IMR-90 (cell line): ENCODE measurements at regions not wholly inside any gene's neighbourhood (a gene's known extent, or its start where the extent isn't known, plus 50 kb on each side); places are given as distances from the start of the nearest gene placed in this dataset.

ENCODE experiments used
- BHLHE40 ChIP-seq: fragments of 150-350 bp; IDR thresholded peaks from 2 replicates; pipeline ENCODE4 v1.6.1; 2016; ENCODE audit warnings: mild to moderate bottlenecking, low read depth, low read length
- CEBPB ChIP-seq: IDR thresholded peaks from 2 replicates; pipeline ENCODE4 v1.6.1; 2012; ENCODE audit warnings: low read depth, low read length, improper control_type of control experiment
- CHD1 ChIP-seq: IDR thresholded peaks from 2 replicates; pipeline ENCODE4 v1.6.1; 2012; ENCODE audit warnings: low read depth, low read length, improper control_type of control experiment
- FOS ChIP-seq: fragments of 150-350 bp; IDR thresholded peaks from 2 replicates; pipeline ENCODE4 v1.6.1; 2016; ENCODE audit warnings: low read depth, low read length
- MAFK ChIP-seq: IDR thresholded peaks from 2 replicates; pipeline ENCODE4 v1.6.1; 2012; ENCODE audit warnings: low read depth, low read length, improper control_type of control experiment
- MXI1 ChIP-seq: IDR thresholded peaks from 2 replicates; pipeline ENCODE4 v1.6.1; 2012; ENCODE audit warnings: low read depth, mild to moderate bottlenecking, low read length, moderate library complexity, borderline replicate concordance
- POLR2A ChIP-seq: IDR thresholded peaks from 2 replicates; pipeline ENCODE4 v1.6.1; 2012; ENCODE audit warnings: mild to moderate bottlenecking, low read depth, low read length
- RAD21 ChIP-seq: IDR thresholded peaks from 2 replicates; pipeline ENCODE4 v1.6.1; 2012; ENCODE audit warnings: low read length, improper control_type of control experiment
- RCOR1 ChIP-seq: IDR thresholded peaks from 2 replicates; pipeline ENCODE4 v1.6.1; 2012; ENCODE audit warnings: mild to moderate bottlenecking, low read length, improper control_type of control experiment; ENCODE audit not compliant: insufficient replicate concordance
- RFX5 ChIP-seq: IDR thresholded peaks from 2 replicates; pipeline ENCODE4 v1.8.0; 2012; ENCODE audit warnings: low read depth, mild to moderate bottlenecking, low read length, moderate library complexity
- SMC3 ChIP-seq: fragments of 150-350 bp; IDR thresholded peaks from 2 replicates; pipeline ENCODE4 v1.6.1; 2016; ENCODE audit warnings: low read depth, mild to moderate bottlenecking, antibody characterized with exemption, low read length, moderate library complexity
- TF ChIP-seq, protein P1 (sequence below): conservative IDR thresholded peaks from 2 replicates; pipeline ENCODE4 v1.5.1; 2012; ENCODE audit warnings: mild to moderate bottlenecking, low read depth, low read length, improper control_type of control experiment
- TF ChIP-seq, protein P2 (sequence below): fragments of 150-350 bp; IDR thresholded peaks from 2 replicates; pipeline ENCODE4 v1.6.1; 2016; ENCODE audit warnings: low read depth, mild to moderate bottlenecking, low read length, moderate library complexity, borderline replicate concordance
- TF ChIP-seq, protein P3 (sequence below): fragments of 150-350 bp; IDR thresholded peaks from 2 replicates; pipeline ENCODE4 v1.6.1; 2017; ENCODE audit warnings: mild to moderate bottlenecking, antibody characterized with exemption, low read length, low read depth

DNA sequence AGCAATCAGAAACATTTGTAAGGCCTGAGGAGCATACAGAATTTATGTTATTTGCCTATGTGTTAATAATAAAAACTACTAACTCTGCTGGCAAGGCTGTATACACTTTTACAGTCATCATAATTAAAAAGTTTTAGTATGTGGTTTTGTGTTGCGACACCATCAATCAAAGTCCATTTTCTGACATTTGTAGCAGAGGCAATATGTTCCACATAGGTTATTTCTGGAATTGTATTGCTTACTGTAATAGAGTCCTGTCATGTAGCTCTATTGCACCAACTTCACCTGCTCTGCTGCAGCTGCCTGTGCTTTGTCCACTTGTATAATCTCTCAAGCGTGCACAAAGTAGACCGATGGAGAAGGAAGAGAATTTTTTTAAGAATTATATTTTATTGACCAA, 501.8 kb downstream of the HACE1 start:
- TF ChIP-seq POLR2A: no peak
- TF ChIP-seq RFX5: no peak
- TF ChIP-seq, protein P1, sequence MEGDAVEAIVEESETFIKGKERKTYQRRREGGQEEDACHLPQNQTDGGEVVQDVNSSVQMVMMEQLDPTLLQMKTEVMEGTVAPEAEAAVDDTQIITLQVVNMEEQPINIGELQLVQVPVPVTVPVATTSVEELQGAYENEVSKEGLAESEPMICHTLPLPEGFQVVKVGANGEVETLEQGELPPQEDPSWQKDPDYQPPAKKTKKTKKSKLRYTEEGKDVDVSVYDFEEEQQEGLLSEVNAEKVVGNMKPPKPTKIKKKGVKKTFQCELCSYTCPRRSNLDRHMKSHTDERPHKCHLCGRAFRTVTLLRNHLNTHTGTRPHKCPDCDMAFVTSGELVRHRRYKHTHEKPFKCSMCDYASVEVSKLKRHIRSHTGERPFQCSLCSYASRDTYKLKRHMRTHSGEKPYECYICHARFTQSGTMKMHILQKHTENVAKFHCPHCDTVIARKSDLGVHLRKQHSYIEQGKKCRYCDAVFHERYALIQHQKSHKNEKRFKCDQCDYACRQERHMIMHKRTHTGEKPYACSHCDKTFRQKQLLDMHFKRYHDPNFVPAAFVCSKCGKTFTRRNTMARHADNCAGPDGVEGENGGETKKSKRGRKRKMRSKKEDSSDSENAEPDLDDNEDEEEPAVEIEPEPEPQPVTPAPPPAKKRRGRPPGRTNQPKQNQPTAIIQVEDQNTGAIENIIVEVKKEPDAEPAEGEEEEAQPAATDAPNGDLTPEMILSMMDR: no peak
- TF ChIP-seq, protein P2, sequence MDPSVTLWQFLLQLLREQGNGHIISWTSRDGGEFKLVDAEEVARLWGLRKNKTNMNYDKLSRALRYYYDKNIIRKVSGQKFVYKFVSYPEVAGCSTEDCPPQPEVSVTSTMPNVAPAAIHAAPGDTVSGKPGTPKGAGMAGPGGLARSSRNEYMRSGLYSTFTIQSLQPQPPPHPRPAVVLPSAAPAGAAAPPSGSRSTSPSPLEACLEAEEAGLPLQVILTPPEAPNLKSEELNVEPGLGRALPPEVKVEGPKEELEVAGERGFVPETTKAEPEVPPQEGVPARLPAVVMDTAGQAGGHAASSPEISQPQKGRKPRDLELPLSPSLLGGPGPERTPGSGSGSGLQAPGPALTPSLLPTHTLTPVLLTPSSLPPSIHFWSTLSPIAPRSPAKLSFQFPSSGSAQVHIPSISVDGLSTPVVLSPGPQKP: no peak
- TF ChIP-seq CEBPB: no peak
- TF ChIP-seq, protein P3, sequence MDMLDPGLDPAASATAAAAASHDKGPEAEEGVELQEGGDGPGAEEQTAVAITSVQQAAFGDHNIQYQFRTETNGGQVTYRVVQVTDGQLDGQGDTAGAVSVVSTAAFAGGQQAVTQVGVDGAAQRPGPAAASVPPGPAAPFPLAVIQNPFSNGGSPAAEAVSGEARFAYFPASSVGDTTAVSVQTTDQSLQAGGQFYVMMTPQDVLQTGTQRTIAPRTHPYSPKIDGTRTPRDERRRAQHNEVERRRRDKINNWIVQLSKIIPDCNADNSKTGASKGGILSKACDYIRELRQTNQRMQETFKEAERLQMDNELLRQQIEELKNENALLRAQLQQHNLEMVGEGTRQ: no peak
- TF ChIP-seq RCOR1: no peak
- TF ChIP-seq CHD1: no peak
- no peak for TF ChIP-seq FOS
- no peak for TF ChIP-seq SMC3
- TF ChIP-seq MAFK: no peak
- no peak for TF ChIP-seq RAD21
- no peak for TF ChIP-seq MXI1
- TF ChIP-seq BHLHE40: no peak
